Nephron progenitor cell (in vitro differentiated cells): ENCODE measurements at regions not wholly inside any gene's neighbourhood (a gene's known extent, or its start where the extent isn't known, plus 50 kb on each side); places are given as distances from the start of the nearest gene placed in this dataset.

Experiments used
- DNase-seq: peaks from one replicate; pipeline ENCODE4 v3.0.0; 2021
- H3K27ac Mint-ChIP-seq: 2 replicates; pipeline ENCODE4 v1.8.0; 2021; ENCODE audit warnings: mild to moderate bottlenecking, moderate library complexity, mixed read lengths
- H3K27me3 Mint-ChIP-seq: 2 replicates; pipeline ENCODE4 v1.8.0; 2021; ENCODE audit warnings: mild to moderate bottlenecking, low read depth, mixed read lengths; ENCODE audit not compliant: poor library complexity
- H3K36me3 Mint-ChIP-seq: 2 replicates; pipeline ENCODE4 v1.8.0; 2021; ENCODE audit warnings: low read depth, mixed read lengths
- H3K4me1 Mint-ChIP-seq: 2 replicates; pipeline ENCODE4 v1.8.0; 2021; ENCODE audit warnings: mixed read lengths
- H3K4me3 Mint-ChIP-seq: 2 replicates; pipeline ENCODE4 v1.8.0; 2021; ENCODE audit warnings: mild to moderate bottlenecking, moderate library complexity, mixed read lengths
- H3K9me3 Mint-ChIP-seq: 2 replicates; pipeline ENCODE4 v1.8.0; 2021; ENCODE audit warnings: mild to moderate bottlenecking, moderate library complexity, mixed read lengths
- CTCF ChIP-seq: fragments of 200-600 bp; sonication (generic); IDR thresholded peaks from 2 replicates; pipeline ENCODE4 v1.5.0; 2021; ENCODE audit warnings: antibody characterized with exemption

DNA sequence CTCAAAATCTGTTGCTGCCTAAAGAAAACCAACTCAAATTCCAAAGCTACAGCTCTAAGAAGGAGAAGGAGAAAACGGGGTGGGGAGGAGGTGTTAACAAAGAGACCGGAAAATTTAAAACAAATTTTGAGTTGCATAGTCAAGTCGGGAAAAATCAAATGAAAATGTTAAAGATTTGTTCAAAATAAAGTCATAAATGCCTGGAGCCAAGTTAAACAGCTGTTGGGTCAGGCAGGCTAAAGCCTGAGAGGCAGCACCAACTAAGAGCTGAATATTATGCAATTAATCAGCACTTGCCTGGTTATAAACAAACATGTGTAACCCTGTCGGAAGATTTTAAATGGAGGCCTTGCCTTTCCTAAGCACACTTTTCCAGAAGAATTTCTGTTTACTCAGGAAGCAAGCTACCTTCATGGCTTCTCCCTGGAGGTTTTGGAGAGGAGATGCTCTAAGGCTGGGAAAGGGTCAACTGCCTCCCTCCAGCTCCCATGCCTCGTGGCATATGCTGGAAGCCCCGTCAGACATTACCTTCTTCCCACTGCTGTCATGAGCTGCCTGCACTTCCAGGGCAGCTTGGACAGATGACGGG lies 270.5 kb downstream of the DMRT2 start:
- Mint-ChIP-seq H3K4me1 (peaks cover 29% of the 10 kb centered on the region), H3K27me3 (peaks cover 19% of the 10 kb centered on the region), H3K27ac (peak overlapping the region; percentile 67), H3K4me3 (no peak overlapping the region), H3K9me3 (peaks cover 58% of the 10 kb centered on the region), H3K36me3 (no peaks in the 10 kb centered on the region)
- TF ChIP-seq CTCF = no peak
- peak; percentile 2 for DNase-seq

DNA sequence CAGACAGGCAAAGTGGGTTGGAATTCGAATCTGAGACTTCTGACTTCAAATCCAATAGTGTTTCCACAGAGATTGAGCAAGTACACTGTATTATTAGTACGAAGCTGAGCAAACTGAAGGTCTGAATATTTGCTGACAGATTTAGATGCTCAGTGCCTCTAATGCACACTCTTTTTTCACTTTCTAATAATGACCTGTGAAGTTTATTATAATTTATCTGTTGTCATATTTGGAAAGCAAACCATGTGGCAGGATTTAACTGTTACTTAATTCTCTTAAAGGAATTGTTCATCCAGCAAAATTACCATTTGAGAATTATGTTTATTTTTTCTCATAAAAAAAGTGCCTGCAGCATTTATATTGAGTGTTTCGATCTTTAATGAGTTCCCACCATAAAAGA lies 277.3 kb downstream of the DMRT2 start:
- Mint-ChIP-seq H3K9me3 (peaks cover 37% of the 10 kb centered on the region), H3K36me3 (no peaks in the 10 kb centered on the region), H3K4me3 (no peak overlapping the region), H3K27me3 (peaks cover 10% of the 10 kb centered on the region), H3K27ac (no peak overlapping the region), H3K4me1 (no peaks in the 10 kb centered on the region)
- TF ChIP-seq CTCF = no peak
- no peak for DNase-seq

GRCh38 chr9:1328341-1328740 lies 278.2 kb downstream of the DMRT2 start:
- no peaks in the 10 kb centered on the region for H3K36me3 Mint-ChIP-seq
- no peak overlapping the region for H3K4me3 Mint-ChIP-seq
- no peak for TF ChIP-seq CTCF
- H3K9me3 Mint-ChIP-seq = peaks cover 35% of the 10 kb centered on the region
- H3K4me1 Mint-ChIP-seq = no peaks in the 10 kb centered on the region
- no peak overlapping the region for H3K27ac Mint-ChIP-seq
- peaks cover 6% of the 10 kb centered on the region for H3K27me3 Mint-ChIP-seq
- no peak for DNase-seq

GRCh38 chr9:1331546-1332038 lies 281.4 kb downstream of the DMRT2 start:
- Mint-ChIP-seq H3K27ac (no peak overlapping the region), H3K4me3 (no peak overlapping the region), H3K9me3 (peaks cover 44% of the 10 kb centered on the region), H3K36me3 (no peaks in the 10 kb centered on the region), H3K27me3 (no peaks in the 10 kb centered on the region), H3K4me1 (no peaks in the 10 kb centered on the region)
- TF ChIP-seq CTCF = no peak
- no peak for DNase-seq

GRCh38 chr9:1332156-1332555 lies 282.0 kb downstream of the DMRT2 start:
- no peak for DNase-seq
- H3K4me1 Mint-ChIP-seq = no peaks in the 10 kb centered on the region
- H3K36me3 Mint-ChIP-seq = no peaks in the 10 kb centered on the region
- H3K27me3 Mint-ChIP-seq = no peaks in the 10 kb centered on the region
- TF ChIP-seq CTCF = no peak
- H3K9me3 Mint-ChIP-seq = peaks cover 50% of the 10 kb centered on the region
- no peak overlapping the region for H3K4me3 Mint-ChIP-seq
- H3K27ac Mint-ChIP-seq = no peak overlapping the region

DNA sequence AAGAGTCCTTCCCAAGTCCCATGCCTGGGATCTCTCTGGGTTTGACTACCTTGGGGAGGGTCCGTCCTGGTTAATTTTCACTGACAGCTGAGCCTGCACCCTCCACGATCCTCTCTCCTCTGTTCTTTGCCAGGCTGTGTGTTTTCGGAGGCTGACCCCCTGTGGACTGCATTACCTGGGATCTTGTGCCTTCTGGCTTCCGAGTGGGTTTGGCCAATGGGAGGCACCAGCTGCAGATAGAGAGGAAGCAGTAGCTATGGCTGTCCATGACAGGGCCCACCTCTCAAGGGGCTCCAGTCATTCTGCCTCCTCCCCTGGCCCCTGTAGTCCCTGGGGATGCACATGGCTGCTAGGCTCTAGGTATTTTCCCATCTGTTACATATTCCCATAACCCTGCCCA lies 285.0 kb downstream of the DMRT2 start:
- no peak overlapping the region for H3K27ac Mint-ChIP-seq
- H3K4me3 Mint-ChIP-seq = no peak overlapping the region
- H3K4me1 Mint-ChIP-seq = no peaks in the 10 kb centered on the region
- H3K9me3 Mint-ChIP-seq = peaks cover 56% of the 10 kb centered on the region
- H3K36me3 Mint-ChIP-seq = no peaks in the 10 kb centered on the region
- no peaks in the 10 kb centered on the region for H3K27me3 Mint-ChIP-seq
- TF ChIP-seq CTCF = no peak
- DNase-seq = no peak
